OCI-LY7 (cell line): ENCODE measurements at regions not wholly inside any gene's neighbourhood (a gene's known extent, or its start where the extent isn't known, plus 50 kb on each side); places are given as distances from the start of the nearest gene placed in this dataset.

ENCODE experiments used
- CTCF ChIP-seq: fragments of 200-600 bp; sonication (generic); conservative IDR thresholded peaks from 2 replicates; pipeline ENCODE4 v1.5.1; 2014; ENCODE audit warnings: mild to moderate bottlenecking, antibody characterized with exemption, low read length, moderate library complexity, mixed read lengths
- EZH2phosphoT487 ChIP-seq: fragments of 200-600 bp; sonication (generic); IDR thresholded peaks from 2 replicates; pipeline ENCODE4 v1.6.1; 2018; ENCODE audit warnings: low read depth, borderline replicate concordance, mild to moderate bottlenecking, mixed run types, antibody characterized with exemption, low read length, moderate library complexity, mixed read lengths

GRCh38 chr5:58183078-58183785 lies 276.7 kb downstream of the PLK2 start:
- TF ChIP-seq CTCF, result no peak
- no peak for TF ChIP-seq EZH2phosphoT487
